ENCODE measurements at regions not wholly inside any gene's neighbourhood (a gene's known extent, or its start where the extent isn't known, plus 50 kb on each side); places are given as distances from the start of the nearest gene placed in this dataset.

DNA sequence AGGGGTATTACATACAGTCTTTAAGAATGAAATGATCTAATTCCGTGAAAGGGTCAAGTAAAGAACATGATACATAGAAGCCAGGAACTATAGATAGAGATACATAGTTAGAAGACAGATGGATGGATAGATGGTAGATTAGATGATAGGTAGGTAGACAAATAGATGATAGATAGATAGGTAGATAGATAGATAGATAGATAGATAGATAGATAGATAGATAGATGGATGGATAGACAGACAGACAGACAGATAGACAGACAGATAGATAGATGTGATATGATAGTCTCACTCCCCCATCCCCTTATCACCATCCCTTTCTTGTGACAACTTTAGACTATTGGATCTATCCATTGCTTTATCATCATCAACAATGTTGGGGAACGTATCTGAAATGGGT, 448.2 kb downstream of the METTL4 start:
- DNase-seq (ENCODE audit: insufficient read length, low spot score) (no peak), FAIRE-seq (no peak)
- TF ChIP-seq TAF1 (IDR thresholded peaks at IDR 0.05; ENCODE audit: low read depth, low read length) (no peak), POLR2A (IDR thresholded peaks at IDR 0.05; ENCODE audit: low read depth, low read length) (no peak), SPI1 (IDR thresholded peaks at IDR 0.05; ENCODE audit: low read depth, low read length) (no peak), POLR2AphosphoS5 (IDR thresholded peaks at IDR 0.05; ENCODE audit: low read depth, low read length) (no peak), PAX5 (IDR thresholded peaks at IDR 0.05; ENCODE audit: insufficient read depth, low read length, severe bottlenecking) (no peak), POU2F2 (IDR thresholded peaks at IDR 0.05; ENCODE audit: low read depth, low read length) (no peak)

DNA sequence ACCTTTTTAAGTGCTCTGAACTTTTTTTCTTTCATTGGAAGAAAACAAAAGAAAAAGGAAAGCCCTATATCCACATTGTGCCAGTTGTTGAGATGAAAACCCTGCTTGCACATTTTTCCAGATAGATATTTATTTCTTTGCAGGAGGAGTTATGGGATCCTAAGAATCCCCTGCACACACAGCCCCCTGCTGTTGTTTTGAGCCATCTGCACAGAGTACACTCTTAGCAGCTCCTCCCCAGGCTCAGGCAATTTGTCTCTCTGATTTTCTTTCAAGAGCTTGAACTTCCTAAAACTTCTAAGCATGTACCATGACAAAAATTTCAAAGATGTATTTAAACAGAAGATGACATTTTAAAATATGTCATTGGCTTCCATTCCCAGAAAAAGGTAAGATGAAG, 436.9 kb downstream of the METTL4 start:
- no peak for DNase-seq (ENCODE audit: insufficient read length, low spot score)
- no peak for FAIRE-seq
- TF ChIP-seq PAX5 (IDR thresholded peaks at IDR 0.05; ENCODE audit: insufficient read depth, low read length, severe bottlenecking): no peak
- TF ChIP-seq POLR2AphosphoS5 (IDR thresholded peaks at IDR 0.05; ENCODE audit: low read depth, low read length): no peak
- TF ChIP-seq SPI1 (IDR thresholded peaks at IDR 0.05; ENCODE audit: low read depth, low read length): no peak
- no peak for TF ChIP-seq POU2F2 (IDR thresholded peaks at IDR 0.05; ENCODE audit: low read depth, low read length)
- no peak for TF ChIP-seq TAF1 (IDR thresholded peaks at IDR 0.05; ENCODE audit: low read depth, low read length)
- TF ChIP-seq POLR2A (IDR thresholded peaks at IDR 0.05; ENCODE audit: low read depth, low read length): no peak

DNA sequence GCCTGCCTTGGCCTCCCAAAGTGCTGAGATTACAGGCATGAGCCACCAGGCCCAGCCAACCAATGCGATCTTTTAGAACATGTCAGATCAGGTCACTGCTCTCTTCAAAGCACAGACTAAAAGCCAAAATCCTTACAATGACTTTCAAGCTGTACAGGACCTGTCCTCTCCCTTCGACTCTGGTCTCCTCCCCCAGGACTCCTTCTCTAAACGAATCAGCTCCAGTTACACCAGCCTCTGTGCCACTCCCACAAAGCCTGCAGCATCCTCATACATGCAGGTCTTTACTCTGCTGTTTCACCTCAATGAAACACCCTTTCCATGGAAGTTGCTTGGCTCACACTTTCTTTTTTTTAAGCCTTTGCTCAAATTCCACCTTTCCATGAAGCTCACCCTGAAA, 436.0 kb downstream of the METTL4 start:
- FAIRE-seq (no peak), DNase-seq (ENCODE audit: insufficient read length, low spot score) (no peak)
- TF ChIP-seq PAX5 (IDR thresholded peaks at IDR 0.05; ENCODE audit: insufficient read depth, low read length, severe bottlenecking): no peak
- no peak for TF ChIP-seq POLR2AphosphoS5 (IDR thresholded peaks at IDR 0.05; ENCODE audit: low read depth, low read length)
- TF ChIP-seq POU2F2 (IDR thresholded peaks at IDR 0.05; ENCODE audit: low read depth, low read length): no peak
- TF ChIP-seq SPI1 (IDR thresholded peaks at IDR 0.05; ENCODE audit: low read depth, low read length): no peak
- TF ChIP-seq POLR2A (IDR thresholded peaks at IDR 0.05; ENCODE audit: low read depth, low read length): no peak
- TF ChIP-seq TAF1 (IDR thresholded peaks at IDR 0.05; ENCODE audit: low read depth, low read length): no peak

DNA sequence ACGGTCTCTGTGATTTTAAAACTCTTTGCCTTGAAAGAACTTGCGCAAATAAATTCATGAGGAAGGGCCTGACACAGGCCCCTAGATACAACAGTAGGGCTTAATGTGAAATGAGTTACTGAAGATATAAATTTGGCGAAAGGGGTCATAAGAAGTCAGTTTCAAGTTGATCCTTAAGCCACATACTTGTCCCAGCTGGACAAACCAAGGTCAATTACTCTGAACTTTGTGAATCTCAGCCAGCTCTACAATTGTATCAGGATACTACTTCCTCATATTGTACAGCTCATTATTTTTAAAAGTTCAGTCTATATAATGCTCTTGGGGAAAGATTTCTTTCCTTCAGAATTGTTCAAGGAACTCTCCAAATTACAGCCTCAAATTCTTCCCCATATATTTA, 432.8 kb downstream of the METTL4 start:
- DNase-seq (ENCODE audit: insufficient read length, low spot score) (no peak), FAIRE-seq (no peak)
- TF ChIP-seq TAF1 (IDR thresholded peaks at IDR 0.05; ENCODE audit: low read depth, low read length) (no peak), PAX5 (IDR thresholded peaks at IDR 0.05; ENCODE audit: insufficient read depth, low read length, severe bottlenecking) (no peak), POU2F2 (IDR thresholded peaks at IDR 0.05; ENCODE audit: low read depth, low read length) (no peak), POLR2AphosphoS5 (IDR thresholded peaks at IDR 0.05; ENCODE audit: low read depth, low read length) (no peak), POLR2A (IDR thresholded peaks at IDR 0.05; ENCODE audit: low read depth, low read length) (no peak), SPI1 (IDR thresholded peaks at IDR 0.05; ENCODE audit: low read depth, low read length) (no peak)

GRCh38 chr18:2139691-2140090, 431.6 kb downstream of the METTL4 start:
- DNase-seq (ENCODE audit: insufficient read length, low spot score) (no peak), FAIRE-seq (no peak)
- no peak for TF ChIP-seq TAF1 (IDR thresholded peaks at IDR 0.05; ENCODE audit: low read depth, low read length)
- TF ChIP-seq POLR2A (IDR thresholded peaks at IDR 0.05; ENCODE audit: low read depth, low read length): no peak
- no peak for TF ChIP-seq PAX5 (IDR thresholded peaks at IDR 0.05; ENCODE audit: insufficient read depth, low read length, severe bottlenecking)
- TF ChIP-seq POU2F2 (IDR thresholded peaks at IDR 0.05; ENCODE audit: low read depth, low read length): no peak
- no peak for TF ChIP-seq SPI1 (IDR thresholded peaks at IDR 0.05; ENCODE audit: low read depth, low read length)
- no peak for TF ChIP-seq POLR2AphosphoS5 (IDR thresholded peaks at IDR 0.05; ENCODE audit: low read depth, low read length)

DNA sequence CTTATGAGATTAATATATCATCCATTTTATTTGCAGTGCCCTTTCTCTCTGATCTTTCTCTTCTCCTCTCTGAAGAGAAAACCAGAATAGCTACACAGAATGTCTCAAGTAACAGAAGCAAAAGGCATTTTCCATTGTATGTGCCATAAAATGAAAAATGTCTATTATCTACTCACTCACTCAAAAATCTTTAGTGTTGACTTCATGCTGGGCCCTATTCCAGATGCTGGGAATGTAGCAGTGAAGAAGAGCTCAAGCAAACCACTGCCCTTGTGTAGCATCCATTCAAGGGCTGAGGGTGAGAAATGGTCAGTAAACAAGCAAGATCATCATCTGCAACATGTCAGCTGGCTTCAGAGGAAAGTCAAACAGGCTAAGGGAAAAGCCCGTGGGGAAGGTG, 427.7 kb downstream of the METTL4 start:
- TF ChIP-seq POLR2AphosphoS5 (IDR thresholded peaks at IDR 0.05; ENCODE audit: low read depth, low read length) (no peak), PAX5 (IDR thresholded peaks at IDR 0.05; ENCODE audit: insufficient read depth, low read length, severe bottlenecking) (no peak), SPI1 (IDR thresholded peaks at IDR 0.05; ENCODE audit: low read depth, low read length) (no peak)
- DNase-seq (ENCODE audit: insufficient read length, low spot score): no peak
- no peak for FAIRE-seq

DNA sequence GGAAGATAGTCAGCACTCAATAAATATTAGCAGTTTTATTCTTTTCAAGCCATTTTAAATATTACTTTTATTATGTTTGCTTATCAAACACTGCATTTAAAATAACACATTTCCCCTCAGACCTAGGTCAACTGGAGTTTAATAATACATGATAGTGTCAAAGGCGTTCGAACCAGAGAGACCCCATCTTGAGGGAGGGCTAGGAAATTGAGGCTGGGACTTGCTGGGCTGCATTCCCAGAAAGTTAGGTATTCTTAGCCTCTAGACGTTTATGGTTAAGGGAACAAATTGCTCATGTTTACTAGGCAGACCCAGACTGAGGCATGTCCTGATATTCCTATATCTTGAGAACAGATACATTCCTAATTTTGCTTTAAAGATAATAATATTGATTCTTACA, 426.5 kb downstream of the METTL4 start:
- DNase-seq (ENCODE audit: insufficient read length, low spot score) (no peak), FAIRE-seq (no peak)
- no peak for TF ChIP-seq POU2F2 (IDR thresholded peaks at IDR 0.05; ENCODE audit: low read depth, low read length)
- no peak for TF ChIP-seq TAF1 (IDR thresholded peaks at IDR 0.05; ENCODE audit: low read depth, low read length)
- no peak for TF ChIP-seq SPI1 (IDR thresholded peaks at IDR 0.05; ENCODE audit: low read depth, low read length)
- no peak for TF ChIP-seq POLR2AphosphoS5 (IDR thresholded peaks at IDR 0.05; ENCODE audit: low read depth, low read length)
- TF ChIP-seq PAX5 (IDR thresholded peaks at IDR 0.05; ENCODE audit: insufficient read depth, low read length, severe bottlenecking): no peak
- no peak for TF ChIP-seq POLR2A (IDR thresholded peaks at IDR 0.05; ENCODE audit: low read depth, low read length)

GRCh38 chr18:2146092-2146491, 425.2 kb downstream of the METTL4 start:
- FAIRE-seq: no peak
- no peak for DNase-seq (ENCODE audit: insufficient read length, low spot score)

GRCh38 chr18:2146754-2147153, 424.6 kb downstream of the METTL4 start:
- FAIRE-seq (no peak), DNase-seq (ENCODE audit: insufficient read length, low spot score) (no peak)
- TF ChIP-seq POLR2AphosphoS5 (IDR thresholded peaks at IDR 0.05; ENCODE audit: low read depth, low read length): no peak
- no peak for TF ChIP-seq PAX5 (IDR thresholded peaks at IDR 0.05; ENCODE audit: insufficient read depth, low read length, severe bottlenecking)
- TF ChIP-seq TAF1 (IDR thresholded peaks at IDR 0.05; ENCODE audit: low read depth, low read length): no peak
- no peak for TF ChIP-seq POLR2A (IDR thresholded peaks at IDR 0.05; ENCODE audit: low read depth, low read length)
- TF ChIP-seq SPI1 (IDR thresholded peaks at IDR 0.05; ENCODE audit: low read depth, low read length): no peak

More at GRCh38 chr18:2146092-2146491, 425.2 kb downstream of the METTL4 start:
- no peak for TF ChIP-seq POLR2AphosphoS5 (IDR thresholded peaks at IDR 0.05; ENCODE audit: low read depth, low read length)
- no peak for TF ChIP-seq SPI1 (IDR thresholded peaks at IDR 0.05; ENCODE audit: low read depth, low read length)
- TF ChIP-seq POLR2A (IDR thresholded peaks at IDR 0.05; ENCODE audit: low read depth, low read length): no peak
- no peak for TF ChIP-seq POU2F2 (IDR thresholded peaks at IDR 0.05; ENCODE audit: low read depth, low read length)
- no peak for TF ChIP-seq TAF1 (IDR thresholded peaks at IDR 0.05; ENCODE audit: low read depth, low read length)
- TF ChIP-seq PAX5 (IDR thresholded peaks at IDR 0.05; ENCODE audit: insufficient read depth, low read length, severe bottlenecking): no peak

- no peak for DNase-seq (ENCODE audit: insufficient read length, low spot score)
- FAIRE-seq: no peak
- TF ChIP-seq POLR2AphosphoS5 (IDR thresholded peaks at IDR 0.05; ENCODE audit: low read depth, low read length): no peak
- no peak for TF ChIP-seq POLR2A (IDR thresholded peaks at IDR 0.05; ENCODE audit: low read depth, low read length)
- TF ChIP-seq POU2F2 (IDR thresholded peaks at IDR 0.05; ENCODE audit: low read depth, low read length): no peak
- TF ChIP-seq PAX5 (IDR thresholded peaks at IDR 0.05; ENCODE audit: insufficient read depth, low read length, severe bottlenecking): no peak
- no peak for TF ChIP-seq TAF1 (IDR thresholded peaks at IDR 0.05; ENCODE audit: low read depth, low read length)
- no peak for TF ChIP-seq SPI1 (IDR thresholded peaks at IDR 0.05; ENCODE audit: low read depth, low read length)
Measured at GRCh38 chr18:2147476-2148230, 423.7 kb downstream of the METTL4 start.

All from GM12891 (cell line).